AML-193 (cell line): ENCODE measurements at regions not wholly inside any gene's neighbourhood (a gene's known extent, or its start where the extent isn't known, plus 50 kb on each side); places are given as distances from the start of the nearest gene placed in this dataset.
"Not testable (repeated sequence)": the region's sequence is repeated elsewhere in the genome, so short reads cannot be mapped to it uniquely, and the experiment has no call there.

Experiments used
- DNase-seq, 2 experiments: peaks; one replicate each; lab custom pipeline; 2025; lab: John Stamatoyannopoulos, UW

DNA sequence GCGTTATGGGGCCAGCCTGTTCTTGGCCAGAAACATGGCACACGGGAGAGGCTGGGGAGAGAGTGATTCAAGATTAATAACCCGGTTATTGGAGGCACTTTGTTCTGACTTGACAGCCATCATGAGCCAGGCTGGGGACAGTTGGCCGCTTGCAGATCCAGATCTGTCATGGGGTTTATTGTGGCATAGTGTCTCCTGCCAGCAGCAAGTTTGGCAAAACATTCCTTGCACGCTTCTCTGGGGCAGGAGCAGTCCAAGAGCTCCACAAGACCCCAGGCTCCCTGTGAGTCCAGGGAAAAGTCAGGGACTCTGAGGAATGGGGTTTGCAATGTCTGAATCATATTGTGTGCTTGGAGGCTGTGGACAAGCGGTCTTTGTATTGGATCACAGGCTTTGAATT lies 270.4 kb downstream of the MIAT start:
- no peak for DNase-seq

DNA sequence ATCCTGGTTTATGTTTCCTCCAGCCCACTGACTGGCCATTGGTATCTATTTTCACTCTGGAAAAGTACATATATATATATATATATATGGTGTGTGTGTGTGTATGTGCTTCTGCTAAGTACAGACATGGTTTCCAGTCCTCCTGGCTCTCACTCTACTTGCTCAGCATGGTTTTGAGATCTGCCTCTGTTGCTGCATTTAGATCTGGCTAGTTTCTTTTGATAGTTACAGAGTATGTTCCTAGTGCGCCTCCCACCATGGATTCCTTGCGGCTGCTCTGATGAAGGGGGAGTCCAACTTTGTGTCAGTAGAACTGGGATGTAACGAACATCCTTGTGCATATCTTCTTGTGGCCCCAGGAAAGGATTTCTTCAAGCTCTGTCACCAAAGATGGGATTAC lies 274.1 kb downstream of the MIAT start:
- DNase-seq, result no peak

DNA sequence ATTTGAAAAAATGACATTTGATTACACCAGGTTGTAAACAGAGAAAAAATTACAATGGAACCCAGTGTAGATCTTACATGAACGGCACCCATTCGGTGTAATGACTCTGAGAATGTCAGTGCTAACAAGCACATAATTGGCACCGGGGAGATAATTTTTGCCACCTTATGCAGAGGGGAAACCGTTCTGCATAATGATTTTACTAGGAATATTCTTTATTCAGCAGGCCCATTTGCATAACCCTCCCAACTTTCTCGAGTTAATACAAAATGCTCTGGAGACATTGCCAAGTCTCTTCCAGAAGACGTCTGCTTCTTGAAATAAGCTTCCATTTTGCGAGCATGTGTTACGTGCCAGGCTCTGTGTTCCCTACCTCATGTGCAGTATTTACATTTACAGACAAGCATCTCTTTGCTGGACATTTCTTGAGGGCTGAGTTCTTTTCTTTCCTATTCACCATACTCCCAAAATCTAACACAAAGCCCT lies 275.8 kb downstream of the MIAT start:
- DNase-seq, result no peak

- DNase-seq, result no peak
These were observed 279.8 kb downstream of the MIAT start for GRCh38 chr22:26937213-26937612.

DNA sequence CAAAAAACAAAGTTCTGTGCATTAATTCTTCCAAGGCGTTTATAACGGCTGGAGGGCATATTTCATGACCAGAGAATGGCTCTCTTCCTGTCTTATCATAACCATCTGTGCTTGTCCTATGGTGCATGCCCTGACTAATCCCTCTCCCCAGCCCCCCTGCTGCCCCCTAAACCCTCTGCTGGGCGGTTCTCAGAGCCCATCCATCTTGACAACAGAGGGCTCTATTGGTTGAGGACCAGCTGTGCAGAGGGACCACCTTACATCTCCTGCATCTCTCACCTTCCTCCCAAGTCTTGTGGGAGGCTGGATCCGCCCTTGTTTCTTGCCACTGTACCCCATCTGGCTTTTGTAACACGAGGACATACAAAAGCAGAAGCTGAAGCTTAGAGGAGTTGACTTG lies 282.1 kb downstream of the MIAT start:
- no peak for DNase-seq

GRCh38 chr22:26941896-26942636 lies 284.7 kb downstream of the MIAT start:
- DNase-seq, result no peak

DNA sequence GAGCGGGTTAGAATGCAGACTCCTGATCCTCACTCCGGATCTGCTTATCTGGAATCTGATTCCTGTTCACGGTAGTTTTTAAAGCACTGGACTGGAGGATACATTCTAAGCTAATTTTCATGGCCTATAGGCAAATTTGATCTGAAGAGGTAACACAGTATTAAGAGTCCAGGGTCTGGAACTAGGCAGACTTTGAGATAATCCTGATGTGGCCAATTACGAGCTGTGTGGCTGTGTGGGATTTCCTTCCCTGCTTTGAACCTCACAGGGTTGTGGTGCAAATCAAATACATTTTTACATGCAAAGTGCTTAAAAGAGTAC lies 285.2 kb downstream of the MIAT start:
- DNase-seq, result no peak

- no peak for DNase-seq
These were observed 288.2 kb downstream of the MIAT start for GRCh38 chr22:26945565-26945964.

GRCh38 chr22:26949193-26949592 lies 291.8 kb downstream of the MIAT start:
- DNase-seq, result peak; percentile 2 to 9

DNA sequence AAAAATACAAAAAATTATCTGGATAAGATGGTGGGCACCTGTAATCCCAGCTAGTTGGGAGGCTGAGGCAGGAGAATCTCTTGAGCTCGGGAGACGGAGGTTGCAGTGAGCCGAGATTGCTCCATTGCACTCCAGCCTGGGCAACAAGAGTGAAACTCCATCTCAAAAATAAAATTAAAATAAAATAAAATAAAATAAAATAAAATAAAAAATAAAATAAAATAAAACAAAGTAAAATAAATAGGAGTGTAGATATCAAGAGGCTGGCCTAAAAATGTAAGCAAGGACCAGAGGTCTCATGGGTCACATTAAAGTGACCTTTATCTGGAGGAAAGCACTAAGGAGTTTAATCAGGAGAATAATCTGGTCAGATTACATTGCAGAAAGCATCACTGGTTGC lies 293.8 kb downstream of the MIAT start:
- DNase-seq, result not testable (repeated sequence)

GRCh38 chr22:26952004-26952403 lies 294.6 kb downstream of the MIAT start:
- no peak for DNase-seq

GRCh38 chr22:26952451-26953011 lies 295.1 kb downstream of the MIAT start:
- DNase-seq, result no peak

DNA sequence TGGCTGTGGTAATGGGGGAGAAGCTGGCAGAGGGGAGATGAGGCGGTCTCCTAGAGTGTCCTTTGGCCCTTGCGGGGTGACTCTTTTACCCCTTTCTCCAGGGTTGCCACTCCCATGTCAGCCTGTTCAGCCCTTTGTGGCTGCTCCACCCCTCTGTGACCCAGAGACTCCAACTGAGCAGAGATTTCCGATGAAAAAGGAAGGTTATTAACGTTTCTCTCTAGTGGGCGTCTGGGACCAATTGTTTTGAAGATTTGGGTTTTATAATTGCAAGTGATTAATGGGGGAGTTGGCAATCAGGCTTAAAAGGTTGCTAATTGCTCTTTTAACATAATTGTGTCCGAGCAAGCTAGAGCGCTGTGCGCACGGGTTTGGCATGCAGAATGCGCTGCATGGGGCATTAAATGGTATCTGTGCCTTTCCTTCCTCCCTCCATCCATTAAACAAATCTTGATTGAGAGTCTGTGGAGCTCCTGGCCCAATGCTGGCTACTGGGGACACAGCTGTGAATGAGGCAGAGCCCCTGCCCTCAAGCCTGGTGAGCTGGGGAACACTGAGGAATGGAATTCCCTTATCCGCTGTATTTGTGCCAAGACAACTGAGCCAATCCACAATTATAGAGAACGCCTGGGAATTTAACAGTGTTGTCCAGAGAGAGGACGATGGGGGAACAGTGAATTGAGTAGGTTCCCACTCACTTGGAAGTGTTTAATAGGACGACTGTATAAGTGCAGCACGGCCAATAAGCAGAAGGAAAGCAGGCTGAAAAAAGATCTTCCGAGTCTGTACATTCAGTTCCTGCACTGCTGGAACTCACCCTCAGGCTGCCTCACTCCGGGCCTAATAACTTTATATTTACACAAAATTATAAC lies 295.9 kb downstream of the MIAT start:
- DNase-seq, result no peak

DNA sequence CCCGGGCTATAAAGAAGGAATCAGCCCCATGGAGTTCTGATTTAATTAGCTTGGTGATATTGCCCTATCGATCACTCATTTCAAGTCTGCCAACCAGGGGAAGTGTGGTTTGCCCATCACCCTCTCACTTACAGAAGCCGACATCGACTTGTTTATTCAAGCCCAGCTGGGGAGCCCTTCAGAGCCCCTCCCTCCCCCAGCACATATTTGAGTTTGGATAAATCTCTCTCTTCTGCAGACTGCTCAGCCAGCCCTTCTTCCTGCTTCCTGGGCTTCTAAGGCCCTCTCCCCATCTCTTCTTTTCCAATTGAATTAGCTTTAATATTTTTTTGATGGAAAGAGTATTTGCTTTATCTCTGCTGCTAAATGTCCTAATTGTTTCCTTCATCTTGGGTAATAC lies 299.0 kb downstream of the MIAT start:
- no peak for DNase-seq

DNA sequence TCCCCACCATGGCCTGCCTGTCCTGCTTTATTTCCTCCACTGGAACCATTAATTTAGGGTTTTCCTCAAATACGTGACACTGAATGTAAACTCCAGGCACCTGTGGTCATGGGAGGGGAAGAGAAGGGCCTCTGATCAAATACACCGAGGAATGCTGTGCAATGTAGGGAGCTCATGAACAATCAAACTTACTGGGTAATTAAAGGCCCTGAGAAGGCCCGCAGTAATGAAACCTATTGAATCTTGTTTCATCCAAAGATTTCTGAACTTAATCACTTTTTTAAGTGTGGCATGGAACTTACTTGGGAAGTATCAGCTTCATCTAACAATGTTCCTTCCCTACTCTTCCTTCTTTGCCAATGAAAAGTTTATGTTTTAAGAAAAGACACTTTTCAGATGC lies 299.8 kb downstream of the MIAT start:
- DNase-seq, result no peak

DNA sequence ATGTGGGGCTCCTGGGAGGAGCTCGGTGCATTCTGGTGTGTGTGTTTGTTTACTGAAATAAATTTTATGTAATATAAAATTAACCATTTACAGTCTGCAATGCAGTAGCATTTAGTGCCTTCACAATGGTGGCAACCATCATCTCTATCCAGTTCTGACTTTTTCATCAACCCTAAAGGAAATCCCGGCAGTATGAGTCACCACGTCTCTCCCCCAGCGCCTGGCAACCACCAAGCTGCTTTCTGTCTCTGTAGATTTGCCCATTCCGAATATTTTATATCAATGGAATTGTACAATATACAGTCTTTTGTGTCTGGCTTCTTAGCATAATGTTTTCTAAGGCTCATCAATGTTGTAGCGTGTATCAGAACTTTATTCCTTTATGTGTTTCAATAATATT lies 300.5 kb downstream of the MIAT start:
- no peak for DNase-seq

DNA sequence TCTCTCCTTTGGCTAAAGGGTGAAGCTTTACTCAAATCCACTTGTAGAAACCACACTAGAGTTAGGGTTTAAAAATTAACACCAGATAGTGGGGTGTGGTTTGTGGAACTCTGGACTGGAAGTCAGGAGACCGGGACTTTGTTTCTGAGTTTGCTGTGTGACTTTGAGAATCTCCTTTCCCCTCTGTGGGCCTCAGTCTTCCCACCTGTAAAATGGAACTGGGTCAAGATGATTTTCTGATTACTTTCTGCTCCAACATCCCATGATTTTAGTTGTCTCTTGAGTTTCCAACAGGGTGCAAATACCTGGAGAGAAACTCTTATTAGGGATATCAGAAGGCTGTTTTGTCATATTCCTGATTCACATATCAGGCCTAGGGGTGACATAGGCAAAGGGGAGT lies 301.0 kb downstream of the MIAT start:
- no peak for DNase-seq

- DNase-seq, result no peak
These were observed 307.3 kb downstream of the MIAT start for GRCh38 chr22:26964642-26965041.

DNA sequence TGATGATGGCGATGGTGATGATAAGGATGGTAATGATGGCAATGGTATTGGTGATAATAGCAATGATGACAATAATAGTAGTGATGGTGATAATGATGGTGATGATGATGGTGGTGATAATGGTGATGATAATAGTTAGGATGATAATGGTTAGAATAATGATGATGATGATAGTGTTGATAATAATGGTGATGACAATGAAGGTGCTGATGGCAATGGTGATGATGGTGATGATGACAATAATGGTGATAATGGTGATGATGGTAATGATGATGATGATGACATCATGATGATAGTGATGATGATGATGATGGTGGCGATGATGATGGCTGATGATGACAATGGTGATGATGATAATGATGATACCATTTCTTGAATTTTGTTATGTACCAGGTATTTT lies 309.9 kb downstream of the MIAT start:
- DNase-seq, result no peak

- no peak for DNase-seq
These were observed 311.6 kb downstream of the MIAT start for GRCh38 chr22:26968859-26969523.

DNA sequence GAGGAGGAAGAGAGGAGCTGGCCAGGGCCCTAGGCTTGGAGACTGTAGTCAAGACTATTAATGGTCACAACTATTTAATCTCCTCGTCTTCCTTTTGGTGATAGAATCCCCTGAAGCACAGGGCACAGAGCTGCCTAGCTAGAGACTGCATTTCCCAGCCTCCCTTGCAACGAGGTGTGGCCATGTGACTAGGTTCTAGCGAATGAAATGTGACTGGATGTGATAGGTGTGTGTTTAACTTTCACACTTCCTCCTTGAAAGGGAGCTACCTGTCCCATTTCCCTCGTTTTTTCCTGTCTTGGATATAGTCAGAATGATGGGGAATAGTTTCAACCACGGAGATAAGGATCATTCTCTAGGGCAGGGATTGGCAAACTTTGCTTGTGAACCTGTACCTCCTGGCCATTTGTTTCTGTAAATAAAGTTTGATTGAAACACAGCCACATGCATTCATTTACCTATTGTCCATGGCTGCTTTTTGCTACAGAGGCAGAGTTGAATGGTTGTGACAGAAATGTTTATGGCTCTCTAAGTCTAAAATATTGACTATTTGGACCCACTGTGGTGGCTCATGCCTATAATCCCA lies 313.5 kb downstream of the MIAT start:
- no peak for DNase-seq

- DNase-seq, result no peak
These were observed 314.9 kb downstream of the MIAT start for GRCh38 chr22:26972286-26972685.
